ENCODE measurements at regions not wholly inside any gene's neighbourhood (a gene's known extent, or its start where the extent isn't known, plus 50 kb on each side); places are given as distances from the start of the nearest gene placed in this dataset.

DNA sequence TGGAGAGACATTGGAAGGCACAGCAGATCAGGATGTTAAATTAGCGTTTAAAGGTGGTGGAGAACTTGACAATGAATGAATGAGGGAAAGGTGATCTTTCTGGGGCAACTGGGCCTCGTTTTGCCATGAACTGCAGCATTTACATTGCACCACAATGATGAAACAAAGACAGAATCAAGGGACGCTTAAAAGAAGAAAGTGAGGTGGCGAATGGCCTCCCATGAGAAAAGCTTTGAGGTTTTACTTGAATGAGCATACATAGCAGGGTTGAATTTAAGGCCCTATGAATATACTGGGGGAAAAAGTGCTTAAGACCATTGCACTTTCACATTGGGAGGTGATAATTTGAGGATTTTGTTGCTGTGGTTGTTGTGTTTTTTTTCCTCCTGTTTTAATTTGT, 476.4 kb downstream of the ISL1 start:
- Histone ChIP-seq H3K4me1 (ENCODE audit: control insufficient read depth, insufficient read depth, low read length) (no peaks in the 10 kb centered on the region), H3K4me3 (ENCODE audit: low read length) (no peak overlapping the region), H3K27ac (ENCODE audit: low read length) (no peak overlapping the region), H3K27me3 (ENCODE audit: control insufficient read depth, insufficient read depth, low read length) (no peaks in the 10 kb centered on the region), H3K9me3 (ENCODE audit: control insufficient read depth, insufficient read depth, low read length) (no peaks in the 10 kb centered on the region), H3K36me3 (ENCODE audit: control insufficient read depth, insufficient read depth, low read length) (no peaks in the 10 kb centered on the region)
- Mint-ChIP-seq H3K9me3 (peaks cover 5 to 8% of the 10 kb centered on the region in 2 donors), H3K27me3 (ENCODE audit: low read depth in 2 of 2) (no peaks in the 10 kb centered on the region), H3K4me1 (no peaks in the 10 kb centered on the region), H3K4me3 (no peak overlapping the region), H3K36me3 (no peaks in the 10 kb centered on the region), H3K27ac (no peak overlapping the region)
- TF ChIP-seq, protein P1, sequence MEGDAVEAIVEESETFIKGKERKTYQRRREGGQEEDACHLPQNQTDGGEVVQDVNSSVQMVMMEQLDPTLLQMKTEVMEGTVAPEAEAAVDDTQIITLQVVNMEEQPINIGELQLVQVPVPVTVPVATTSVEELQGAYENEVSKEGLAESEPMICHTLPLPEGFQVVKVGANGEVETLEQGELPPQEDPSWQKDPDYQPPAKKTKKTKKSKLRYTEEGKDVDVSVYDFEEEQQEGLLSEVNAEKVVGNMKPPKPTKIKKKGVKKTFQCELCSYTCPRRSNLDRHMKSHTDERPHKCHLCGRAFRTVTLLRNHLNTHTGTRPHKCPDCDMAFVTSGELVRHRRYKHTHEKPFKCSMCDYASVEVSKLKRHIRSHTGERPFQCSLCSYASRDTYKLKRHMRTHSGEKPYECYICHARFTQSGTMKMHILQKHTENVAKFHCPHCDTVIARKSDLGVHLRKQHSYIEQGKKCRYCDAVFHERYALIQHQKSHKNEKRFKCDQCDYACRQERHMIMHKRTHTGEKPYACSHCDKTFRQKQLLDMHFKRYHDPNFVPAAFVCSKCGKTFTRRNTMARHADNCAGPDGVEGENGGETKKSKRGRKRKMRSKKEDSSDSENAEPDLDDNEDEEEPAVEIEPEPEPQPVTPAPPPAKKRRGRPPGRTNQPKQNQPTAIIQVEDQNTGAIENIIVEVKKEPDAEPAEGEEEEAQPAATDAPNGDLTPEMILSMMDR (IDR thresholded peaks at IDR 0.05): no peak
- intact Hi-C loops (cut with micrococcal nuclease): no loop called here
- 60% methylated on average over 4 of the region's 4 CpGs for WGBS (ENCODE audit: insufficient coverage)
- ATAC-seq (no peak), DNase-seq (no peak)

DNA sequence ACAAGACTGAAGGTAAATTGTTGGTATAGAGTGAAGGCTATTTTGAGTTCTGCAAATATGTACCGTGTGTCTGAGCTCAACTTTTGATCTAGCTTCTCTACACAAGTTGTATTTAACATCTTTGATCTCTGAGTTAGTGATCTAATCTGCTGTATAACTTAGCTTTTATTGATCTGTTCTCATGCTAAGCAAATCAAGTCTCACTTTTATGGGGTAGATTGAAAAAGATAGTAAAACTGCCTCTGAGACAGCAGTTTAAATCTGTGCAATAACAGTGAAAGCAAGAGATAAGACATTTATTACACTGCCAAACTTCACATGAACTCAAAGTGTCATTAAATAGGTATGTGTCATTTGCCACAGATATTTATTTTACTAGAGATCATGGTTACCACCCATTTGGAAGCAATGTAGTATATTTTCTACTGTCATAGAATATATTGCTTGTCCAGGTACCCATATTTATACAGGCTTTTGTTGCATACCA, 477.3 kb downstream of the ISL1 start:
- no peak overlapping the region for H3K4me3 Mint-ChIP-seq
- no peaks in the 10 kb centered on the region for H3K4me1 ChIP-seq (ENCODE audit: control insufficient read depth, insufficient read depth, low read length)
- H3K4me1 Mint-ChIP-seq: no peaks in the 10 kb centered on the region
- H3K4me3 ChIP-seq (ENCODE audit: low read length): no peak overlapping the region
- no peak overlapping the region for H3K27ac Mint-ChIP-seq
- DNase-seq (no peak), ATAC-seq (no peak)
- no peaks in the 10 kb centered on the region for H3K36me3 ChIP-seq (ENCODE audit: control insufficient read depth, insufficient read depth, low read length)
- H3K9me3 ChIP-seq (ENCODE audit: control insufficient read depth, insufficient read depth, low read length): no peaks in the 10 kb centered on the region
- H3K27me3 ChIP-seq (ENCODE audit: control insufficient read depth, insufficient read depth, low read length): no peaks in the 10 kb centered on the region
- H3K27me3 Mint-ChIP-seq (ENCODE audit: low read depth in 2 of 2): no peaks in the 10 kb centered on the region
- WGBS (ENCODE audit: insufficient coverage): no CpG with 5 or more reads among the region's 1 CpG
- TF ChIP-seq, protein P1 (IDR thresholded peaks at IDR 0.05): no peak
- intact Hi-C loops (cut with micrococcal nuclease): no loop called here
- no peaks in the 10 kb centered on the region for H3K36me3 Mint-ChIP-seq
- H3K9me3 Mint-ChIP-seq: peaks cover 5 to 8% of the 10 kb centered on the region in 2 donors
- no peak overlapping the region for H3K27ac ChIP-seq (ENCODE audit: low read length)

DNA sequence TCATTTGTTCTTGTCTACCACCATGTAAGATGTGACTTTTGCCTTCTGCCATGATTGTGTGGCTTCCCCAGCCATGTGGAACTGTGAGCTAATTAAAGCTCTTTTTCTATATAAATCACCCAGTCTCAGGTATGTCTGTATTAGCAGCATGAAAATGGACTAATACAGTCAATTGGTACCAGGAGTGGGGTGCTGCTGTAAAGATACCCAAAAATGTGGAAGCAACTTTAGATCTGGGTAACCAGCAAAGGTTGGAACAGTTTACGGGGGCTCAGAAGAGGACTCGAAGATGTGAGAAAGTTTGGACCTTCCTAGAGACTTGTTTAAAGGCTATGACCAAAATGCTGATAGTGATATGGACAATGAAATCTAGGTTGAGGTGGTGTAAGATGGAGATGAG, 488.9 kb downstream of the ISL1 start:
- DNase-seq: no peak
- H3K4me3 Mint-ChIP-seq: no peak overlapping the region
- H3K4me3 ChIP-seq (ENCODE audit: low read length): no peak overlapping the region
- no peaks in the 10 kb centered on the region for H3K4me1 Mint-ChIP-seq
- no peaks in the 10 kb centered on the region for H3K27me3 ChIP-seq (ENCODE audit: control insufficient read depth, insufficient read depth, low read length)
- intact Hi-C loops (cut with micrococcal nuclease): no loop called here
- no peaks in the 10 kb centered on the region for H3K27me3 Mint-ChIP-seq (ENCODE audit: low read depth in 2 of 2)
- H3K9me3 Mint-ChIP-seq: peaks cover 12 to 27% of the 10 kb centered on the region in 2 donors
- peaks cover 6% of the 10 kb centered on the region for H3K9me3 ChIP-seq (ENCODE audit: control insufficient read depth, insufficient read depth, low read length)
- TF ChIP-seq, protein P1 (IDR thresholded peaks at IDR 0.05): no peak
- no peak overlapping the region for H3K27ac ChIP-seq (ENCODE audit: low read length)
- H3K36me3 Mint-ChIP-seq: peaks cover 10% of the 10 kb centered on the region
- H3K27ac Mint-ChIP-seq: no peak overlapping the region
- H3K36me3 ChIP-seq (ENCODE audit: control insufficient read depth, insufficient read depth, low read length): no peaks in the 10 kb centered on the region
- no peak for ATAC-seq
- H3K4me1 ChIP-seq (ENCODE audit: control insufficient read depth, insufficient read depth, low read length): no peaks in the 10 kb centered on the region
- WGBS (ENCODE audit: insufficient coverage): 83% methylated on average over 2 of the region's 2 CpGs

DNA sequence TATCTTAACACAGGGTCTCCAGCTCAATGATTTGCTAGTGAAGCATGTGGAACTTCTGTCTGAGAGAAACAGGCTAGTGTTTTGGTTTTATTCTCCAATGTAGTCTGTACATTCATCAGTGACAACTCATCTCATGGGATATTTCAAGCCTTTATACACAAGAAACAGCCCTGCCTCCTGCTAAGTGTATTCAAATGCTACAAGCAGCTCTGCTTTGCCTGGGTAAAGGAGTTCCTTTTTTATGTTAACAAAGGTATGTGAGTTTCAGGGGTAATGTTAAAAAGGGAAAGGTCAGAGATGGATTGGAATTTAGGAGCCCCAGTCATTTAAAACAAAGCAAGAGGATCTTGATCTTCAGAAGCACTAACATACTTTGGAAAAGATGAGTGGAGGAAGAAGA, 498.7 kb downstream of the ISL1 start:
- intact Hi-C loops (cut with micrococcal nuclease): no loop called here
- Histone ChIP-seq H3K27me3 (ENCODE audit: control insufficient read depth, insufficient read depth, low read length) (no peaks in the 10 kb centered on the region), H3K27ac (ENCODE audit: low read length) (no peak overlapping the region), H3K4me3 (ENCODE audit: low read length) (no peak overlapping the region), H3K36me3 (ENCODE audit: control insufficient read depth, insufficient read depth, low read length) (no peaks in the 10 kb centered on the region), H3K9me3 (ENCODE audit: control insufficient read depth, insufficient read depth, low read length) (peaks cover 2% of the 10 kb centered on the region), H3K4me1 (ENCODE audit: control insufficient read depth, insufficient read depth, low read length) (no peaks in the 10 kb centered on the region)
- H3K9me3 Mint-ChIP-seq: peaks cover 2 to 4% of the 10 kb centered on the region in 2 donors
- H3K27ac Mint-ChIP-seq: no peak overlapping the region
- no peaks in the 10 kb centered on the region for H3K36me3 Mint-ChIP-seq
- TF ChIP-seq, protein P1 (IDR thresholded peaks at IDR 0.05): no peak
- no peaks in the 10 kb centered on the region for H3K27me3 Mint-ChIP-seq (ENCODE audit: low read depth in 2 of 2)
- no peak overlapping the region for H3K4me3 Mint-ChIP-seq
- no peaks in the 10 kb centered on the region for H3K4me1 Mint-ChIP-seq
- ATAC-seq: no peak
- DNase-seq: no peak

Data from natural killer cell (primary cell).